ENCODE measurements at regions not wholly inside any gene's neighbourhood (a gene's known extent, or its start where the extent isn't known, plus 50 kb on each side); places are given as distances from the start of the nearest gene placed in this dataset.

GRCh38 chr4:10184041-10184440, 67.4 kb upstream of the WDR1 start:
- Histone ChIP-seq H3K4me1 (ENCODE audit: insufficient read depth) (no peaks in the 10 kb centered on the region), H3K4me3 (no peak overlapping the region), H3K9me3 (no peaks in the 10 kb centered on the region), H3K27ac (no peak overlapping the region), H3K36me3 (no peaks in the 10 kb centered on the region), H3K27me3 (no peaks in the 10 kb centered on the region)
- intact Hi-C loops (cut with DNase I), result no loop called here
- TF ChIP-seq CTCF (IDR thresholded peaks at IDR 0.05), result no peak
- no peak for TF ChIP-seq POLR2A (IDR thresholded peaks at IDR 0.05)
- TF ChIP-seq EP300 (IDR thresholded peaks at IDR 0.05), result no peak
- DNase-seq, result no peak
- WGBS, 3 donors, result 39 to 53% (median 48%) methylated on average over 5 of the region's 5 CpGs

GRCh38 chr4:10183462-10183861, 66.9 kb upstream of the WDR1 start:
- Histone ChIP-seq H3K9me3 (no peaks in the 10 kb centered on the region), H3K36me3 (no peaks in the 10 kb centered on the region), H3K27me3 (no peaks in the 10 kb centered on the region), H3K4me3 (no peak overlapping the region), H3K4me1 (ENCODE audit: insufficient read depth) (no peaks in the 10 kb centered on the region), H3K27ac (no peak overlapping the region)
- intact Hi-C loops (cut with DNase I), result no loop called here
- TF ChIP-seq CTCF (IDR thresholded peaks at IDR 0.05), result no peak
- TF ChIP-seq POLR2A (IDR thresholded peaks at IDR 0.05), result no peak
- TF ChIP-seq EP300 (IDR thresholded peaks at IDR 0.05), result no peak
- WGBS, 3 donors, result 67 to 80% (median 80%) methylated on average over 1 of the region's 1 CpG
- DNase-seq, result no peak

GRCh38 chr4:10182446-10183424, 66.1 kb upstream of the WDR1 start:
- H3K4me1 ChIP-seq (ENCODE audit: insufficient read depth), result no peaks in the 10 kb centered on the region
- no peak overlapping the region for H3K4me3 ChIP-seq
- no peaks in the 10 kb centered on the region for H3K9me3 ChIP-seq
- TF ChIP-seq POLR2A (IDR thresholded peaks at IDR 0.05), result no peak
- no peak for TF ChIP-seq EP300 (IDR thresholded peaks at IDR 0.05)
- no peak for TF ChIP-seq CTCF (IDR thresholded peaks at IDR 0.05)
- DNase-seq, result no peak
- intact Hi-C loops (cut with DNase I), result no loop called here
- no peak overlapping the region for H3K27ac ChIP-seq
- H3K36me3 ChIP-seq, result no peaks in the 10 kb centered on the region
- no peaks in the 10 kb centered on the region for H3K27me3 ChIP-seq
- WGBS, 3 donors, result 70 to 74% (median 71%) methylated on average over 6 of the region's 6 CpGs

- Histone ChIP-seq H3K36me3 (no peaks in the 10 kb centered on the region), H3K27me3 (no peaks in the 10 kb centered on the region), H3K27ac (no peak overlapping the region), H3K9me3 (no peaks in the 10 kb centered on the region), H3K4me3 (no peak overlapping the region), H3K4me1 (ENCODE audit: insufficient read depth) (no peaks in the 10 kb centered on the region)
- TF ChIP-seq POLR2A (IDR thresholded peaks at IDR 0.05), result no peak
- no peak for TF ChIP-seq CTCF (IDR thresholded peaks at IDR 0.05)
- TF ChIP-seq EP300 (IDR thresholded peaks at IDR 0.05), result no peak
- intact Hi-C loops (cut with DNase I), result no loop called here
- no peak for DNase-seq
- WGBS, 3 donors, result 78 to 89% (median 82%) methylated on average over 8 of the region's 8 CpGs
Observed at GRCh38 chr4:10181745-10182445, 65.3 kb upstream of the WDR1 start.

All from ovary (tissue), 7 donors.